ENCODE measurements at regions not wholly inside any gene's neighbourhood (a gene's known extent, or its start where the extent isn't known, plus 50 kb on each side); places are given as distances from the start of the nearest gene placed in this dataset.
"Not testable (repeated sequence)": the region's sequence is repeated elsewhere in the genome, so short reads cannot be mapped to it uniquely, and the experiment has no call there.

- no peak for DNase-seq
These were observed 231.4 kb upstream of the ECI2 start for GRCh38 chr6:4366635-4367395.

GRCh38 chr6:4365686-4366085 lies 230.3 kb upstream of the ECI2 start:
- no peak for DNase-seq

GRCh38 chr6:4364711-4365110 lies 229.3 kb upstream of the ECI2 start:
- DNase-seq, result no peak

GRCh38 chr6:4364172-4364571 lies 228.8 kb upstream of the ECI2 start:
- no peak for DNase-seq

- DNase-seq, result no peak
These were observed 228.3 kb upstream of the ECI2 start for GRCh38 chr6:4363656-4364055.

GRCh38 chr6:4362326-4362725 lies 227.0 kb upstream of the ECI2 start:
- no peak for DNase-seq

GRCh38 chr6:4360920-4361319 lies 225.5 kb upstream of the ECI2 start:
- DNase-seq, result no peak

GRCh38 chr6:4359108-4359730 lies 223.8 kb upstream of the ECI2 start:
- DNase-seq, result no peak

GRCh38 chr6:4358414-4359107 lies 223.2 kb upstream of the ECI2 start:
- no peak for DNase-seq

- DNase-seq, result not testable (repeated sequence)
These were observed 222.3 kb upstream of the ECI2 start for GRCh38 chr6:4357660-4358152.

- DNase-seq, result no peak
These were observed 221.7 kb upstream of the ECI2 start for GRCh38 chr6:4356899-4357659.

- no peak for DNase-seq
These were observed 219.9 kb upstream of the ECI2 start for GRCh38 chr6:4355241-4355640.

GRCh38 chr6:4354181-4354580 lies 218.8 kb upstream of the ECI2 start:
- DNase-seq, result no peak

GRCh38 chr6:4352731-4353130 lies 217.4 kb upstream of the ECI2 start:
- no peak for DNase-seq

- no peak for DNase-seq
These were observed 216.9 kb upstream of the ECI2 start for GRCh38 chr6:4352322-4352669.

- no peak for DNase-seq
These were observed 216.3 kb upstream of the ECI2 start for GRCh38 chr6:4351520-4352321.

- no peak for DNase-seq
These were observed 215.5 kb upstream of the ECI2 start for GRCh38 chr6:4350567-4351519.

GRCh38 chr6:4349931-4350330 lies 214.6 kb upstream of the ECI2 start:
- no peak for DNase-seq

- no peak for DNase-seq
These were observed 213.9 kb upstream of the ECI2 start for GRCh38 chr6:4349323-4349722.

GRCh38 chr6:4348462-4349112 lies 213.2 kb upstream of the ECI2 start:
- DNase-seq, result no peak

- no peak for DNase-seq
These were observed 212.5 kb upstream of the ECI2 start for GRCh38 chr6:4347877-4348276.
